ENCODE measurements at regions not wholly inside any gene's neighbourhood (a gene's known extent, or its start where the extent isn't known, plus 50 kb on each side); places are given as distances from the start of the nearest gene placed in this dataset.

- Histone ChIP-seq H3K27ac (no peak overlapping the region), H3K9me3 (no peaks in the 10 kb centered on the region), H3K27me3 (replicated peaks; ENCODE audit: insufficient read depth) (no peaks in the 10 kb centered on the region), H3K4me1 (replicated peaks) (no peaks in the 10 kb centered on the region), H3K4me3 (no peak overlapping the region), H3K36me3 (no peaks in the 10 kb centered on the region)
- intact Hi-C loops (cut with DNase I): no loop called here
- TF ChIP-seq POLR2A (IDR thresholded peaks at IDR 0.05) (no peak), POLR2AphosphoS5 (IDR thresholded peaks at IDR 0.05) (no peak), CTCF (IDR thresholded peaks at IDR 0.05) (no peak)
- 93% methylated on average over 6 of the region's 6 CpGs for WGBS
- DNase-seq (ENCODE audit: low spot score): no peak
Observed at GRCh38 chr2:217157581-217157980, 297.7 kb upstream of the TNP1 start.

GRCh38 chr2:217156801-217157200, 296.9 kb upstream of the TNP1 start:
- Histone ChIP-seq H3K36me3 (no peaks in the 10 kb centered on the region), H3K4me1 (replicated peaks) (no peaks in the 10 kb centered on the region), H3K27ac (no peak overlapping the region), H3K4me3 (no peak overlapping the region), H3K9me3 (no peaks in the 10 kb centered on the region), H3K27me3 (replicated peaks; ENCODE audit: insufficient read depth) (no peaks in the 10 kb centered on the region)
- WGBS: 82% methylated on average over 2 of the region's 2 CpGs
- intact Hi-C loops (cut with DNase I): no loop called here
- no peak for DNase-seq (ENCODE audit: low spot score)
- no peak for TF ChIP-seq POLR2AphosphoS5 (IDR thresholded peaks at IDR 0.05)
- no peak for TF ChIP-seq CTCF (IDR thresholded peaks at IDR 0.05)

- Histone ChIP-seq H3K27me3 (replicated peaks; ENCODE audit: insufficient read depth) (no peaks in the 10 kb centered on the region), H3K27ac (no peak overlapping the region), H3K36me3 (no peaks in the 10 kb centered on the region), H3K9me3 (no peaks in the 10 kb centered on the region), H3K4me1 (replicated peaks) (no peaks in the 10 kb centered on the region), H3K4me3 (no peak overlapping the region)
- intact Hi-C loops (cut with DNase I): no loop called here
- no peak for DNase-seq (ENCODE audit: low spot score)
- no peak for TF ChIP-seq POLR2AphosphoS5 (IDR thresholded peaks at IDR 0.05)
- TF ChIP-seq POLR2A (IDR thresholded peaks at IDR 0.05): no peak
- no peak for TF ChIP-seq CTCF (IDR thresholded peaks at IDR 0.05)
- 86% methylated on average over 9 of the region's 9 CpGs for WGBS
Observed at GRCh38 chr2:217154923-217155322, 295.1 kb upstream of the TNP1 start.

- no peak for TF ChIP-seq POLR2AphosphoS5 (IDR thresholded peaks at IDR 0.05)
- no peak for TF ChIP-seq POLR2A (IDR thresholded peaks at IDR 0.05)
- TF ChIP-seq CTCF (IDR thresholded peaks at IDR 0.05): no peak
- no peaks in the 10 kb centered on the region for H3K9me3 ChIP-seq
- no peaks in the 10 kb centered on the region for H3K27me3 ChIP-seq (replicated peaks; ENCODE audit: insufficient read depth)
- intact Hi-C loops (cut with DNase I): no loop called here
- no peak overlapping the region for H3K4me3 ChIP-seq
- H3K27ac ChIP-seq: no peak overlapping the region
- H3K4me1 ChIP-seq (replicated peaks): no peaks in the 10 kb centered on the region
- no peaks in the 10 kb centered on the region for H3K36me3 ChIP-seq
- no peak for DNase-seq (ENCODE audit: low spot score)
- 96% methylated on average over 5 of the region's 5 CpGs for WGBS
Observed at GRCh38 chr2:217153510-217153909, 293.6 kb upstream of the TNP1 start.

- intact Hi-C loops (cut with DNase I): no loop called here
- Histone ChIP-seq H3K27me3 (replicated peaks; ENCODE audit: insufficient read depth) (no peaks in the 10 kb centered on the region), H3K36me3 (no peaks in the 10 kb centered on the region), H3K9me3 (no peaks in the 10 kb centered on the region), H3K4me1 (replicated peaks) (no peaks in the 10 kb centered on the region), H3K27ac (no peak overlapping the region), H3K4me3 (no peak overlapping the region)
- TF ChIP-seq POLR2A (IDR thresholded peaks at IDR 0.05) (no peak), POLR2AphosphoS5 (IDR thresholded peaks at IDR 0.05) (no peak), CTCF (IDR thresholded peaks at IDR 0.05) (no peak)
- no peak for DNase-seq (ENCODE audit: low spot score)
- 91% methylated on average over 3 of the region's 3 CpGs for WGBS
Observed at GRCh38 chr2:217152831-217153230, 293.0 kb upstream of the TNP1 start.

Measured in prostate gland (tissue), 2 donors.